ENCODE measurements at regions not wholly inside any gene's neighbourhood (a gene's known extent, or its start where the extent isn't known, plus 50 kb on each side); places are given as distances from the start of the nearest gene placed in this dataset.

DNA sequence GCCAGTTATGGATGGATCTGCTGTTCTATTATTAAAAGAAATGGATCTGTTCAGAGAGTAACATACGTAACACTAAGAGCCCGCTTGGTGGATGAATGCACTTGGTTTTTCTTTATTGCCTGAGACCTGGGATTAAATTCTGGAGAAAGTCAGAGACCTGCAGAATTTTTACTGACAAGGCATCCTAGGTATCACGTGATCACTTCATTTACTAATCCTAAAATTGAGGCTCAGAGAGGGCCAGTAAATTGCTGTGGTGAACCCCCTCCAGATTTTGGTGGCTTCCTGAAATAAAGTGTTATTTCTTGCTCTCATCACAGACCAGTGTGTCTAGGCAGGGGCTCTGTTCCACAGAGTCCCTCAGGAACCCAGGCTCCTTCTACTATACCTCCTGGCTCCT, 187.9 kb upstream of the LARGE1 start:
- DNase-seq (ENCODE audit: low spot score) = no peak
- no peak for TF ChIP-seq CTCF (IDR thresholded peaks at IDR 0.05; ENCODE audit: extremely low read depth, missing control alignments)

- peak; percentile 49 for DNase-seq (ENCODE audit: low spot score)
These were observed 191.0 kb upstream of the LARGE1 start for GRCh38 chr22:34111210-34111824.

GRCh38 chr22:34113381-34113780, 193.1 kb upstream of the LARGE1 start:
- no peak for DNase-seq (ENCODE audit: low spot score)
- no peak for TF ChIP-seq CTCF (IDR thresholded peaks at IDR 0.05; ENCODE audit: extremely low read depth, missing control alignments)

More at GRCh38 chr22:34111210-34111824, 191.0 kb upstream of the LARGE1 start:
- TF ChIP-seq CTCF (IDR thresholded peaks at IDR 0.05; ENCODE audit: extremely low read depth, missing control alignments) = peak; percentile 43

- no peak for DNase-seq (ENCODE audit: low spot score)
- no peak for TF ChIP-seq CTCF (IDR thresholded peaks at IDR 0.05; ENCODE audit: extremely low read depth, missing control alignments)
These were observed 194.1 kb upstream of the LARGE1 start for GRCh38 chr22:34114406-34114805.

DNA sequence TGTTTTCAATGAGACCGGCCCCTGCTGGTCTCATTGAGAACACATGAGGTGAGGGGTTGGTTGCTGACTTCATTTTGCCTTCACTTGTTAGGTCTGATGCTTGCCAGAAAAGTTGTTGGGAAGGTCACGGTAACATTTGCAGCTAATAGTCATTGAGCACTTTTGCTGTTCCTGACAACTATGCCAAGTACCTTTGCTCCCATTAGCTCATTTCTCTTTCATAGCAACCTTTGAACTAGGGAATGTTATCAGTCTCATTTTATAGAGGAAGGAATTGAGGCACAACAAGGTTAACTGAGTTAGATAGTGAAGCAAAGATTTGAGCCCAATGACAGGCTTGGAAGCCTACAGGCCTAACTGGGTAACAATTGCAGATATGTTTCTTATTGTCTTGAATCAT, 195.4 kb upstream of the LARGE1 start:
- DNase-seq (ENCODE audit: low spot score) = no peak

GRCh38 chr22:34116126-34116525, 195.8 kb upstream of the LARGE1 start:
- no peak for DNase-seq (ENCODE audit: low spot score)
- TF ChIP-seq CTCF (IDR thresholded peaks at IDR 0.05; ENCODE audit: extremely low read depth, missing control alignments) = no peak

More for the DNA sequence above, 195.4 kb upstream of the LARGE1 start:
- TF ChIP-seq CTCF (IDR thresholded peaks at IDR 0.05; ENCODE audit: extremely low read depth, missing control alignments) = no peak

DNA sequence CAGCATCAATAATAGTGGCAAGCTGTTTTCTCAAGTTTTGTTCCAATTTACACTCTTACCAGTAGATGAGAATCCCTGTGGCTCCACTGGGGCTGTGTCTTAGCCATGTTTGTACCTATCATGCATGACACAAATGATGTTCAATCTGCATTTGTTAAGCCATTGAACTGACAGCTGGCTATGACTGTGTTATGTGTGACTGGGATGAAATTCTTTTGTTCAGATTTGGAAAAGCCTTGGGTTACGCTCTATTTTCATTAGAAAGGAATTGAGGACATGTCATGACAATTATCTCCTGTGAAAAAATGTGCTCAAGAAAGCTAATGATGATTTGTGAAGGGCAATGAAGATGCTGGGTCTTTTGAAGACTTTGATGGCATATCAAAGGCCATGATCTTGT, 201.8 kb upstream of the LARGE1 start:
- no peak for DNase-seq (ENCODE audit: low spot score)
- no peak for TF ChIP-seq CTCF (IDR thresholded peaks at IDR 0.05; ENCODE audit: extremely low read depth, missing control alignments)

All from GM20000 (cell line).